ENCODE measurements at regions not wholly inside any gene's neighbourhood (a gene's known extent, or its start where the extent isn't known, plus 50 kb on each side); places are given as distances from the start of the nearest gene placed in this dataset.

- 86 to 89% methylated on average over 1 of the region's 1 CpG for WGBS, 2 experiments (ENCODE audit: low coverage in 1 of 2, low lambda C conversion rate in 2 of 2, missing lambda C conversion rate in 2 of 2)
- DNase-seq: no peak
- Histone ChIP-seq H3K79me2 (ENCODE audit: insufficient read depth) (no peaks in the 10 kb centered on the region), H4K20me1 (ENCODE audit: insufficient read depth) (no peaks in the 10 kb centered on the region), H3K4me1 (ENCODE audit: insufficient read depth) (peaks cover 18% of the 10 kb centered on the region), H3K36me3 (ENCODE audit: low read depth) (no peaks in the 10 kb centered on the region), H3K4me2 (ENCODE audit: unreplicated experiment) (no peak overlapping the region), H3K9ac (no peak overlapping the region), H3K4me3 (no peak overlapping the region), H3K9me3 (ENCODE audit: low read depth) (no peaks in the 10 kb centered on the region), H3K9me2 (ENCODE audit: insufficient read depth) (no peaks in the 10 kb centered on the region), H3K27ac (no peak overlapping the region), H3F3A (ENCODE audit: insufficient read depth) (no peaks in the 10 kb centered on the region; the same call in 1 of the 2 replicates), H3K27me3 (replicated peaks; ENCODE audit: insufficient read depth) (no peaks in the 10 kb centered on the region), H2AFZ (no peak overlapping the region)
- in situ Hi-C loops (cut with MboI): no loop called here
- no peak for TF ChIP-seq EZH2phosphoT487 (IDR thresholded peaks at IDR 0.05; ENCODE audit: insufficient read depth, low read depth)
- TF ChIP-seq EZH2 (IDR thresholded peaks at IDR 0.05; ENCODE audit: insufficient read depth, poor library complexity, severe bottlenecking): no peak
Observed at GRCh38 chr2:220044383-220044782, 417.0 kb downstream of the SLC4A3 start.

- no peak overlapping the region for H3K27ac ChIP-seq
- no peaks in the 10 kb centered on the region for H3K27me3 ChIP-seq (replicated peaks; ENCODE audit: insufficient read depth)
- H3K9ac ChIP-seq: no peak overlapping the region
- no peak overlapping the region for H3K4me3 ChIP-seq
- in situ Hi-C loops (cut with MboI): no loop called here
- H3K4me2 ChIP-seq (ENCODE audit: unreplicated experiment): no peak overlapping the region
- H2AFZ ChIP-seq: no peak overlapping the region; the same call in 1 of the 2 replicates
- no peaks in the 10 kb centered on the region for H4K20me1 ChIP-seq (ENCODE audit: insufficient read depth)
- no peaks in the 10 kb centered on the region for H3K36me3 ChIP-seq (ENCODE audit: low read depth)
- no peaks in the 10 kb centered on the region for H3K9me2 ChIP-seq (ENCODE audit: insufficient read depth)
- TF ChIP-seq EZH2phosphoT487 (IDR thresholded peaks at IDR 0.05; ENCODE audit: insufficient read depth, low read depth): no peak
- no peak for TF ChIP-seq EZH2 (IDR thresholded peaks at IDR 0.05; ENCODE audit: insufficient read depth, poor library complexity, severe bottlenecking)
- peaks cover 18% of the 10 kb centered on the region for H3K4me1 ChIP-seq (ENCODE audit: insufficient read depth)
- no peaks in the 10 kb centered on the region for H3K9me3 ChIP-seq (ENCODE audit: low read depth)
- no peaks in the 10 kb centered on the region for H3K79me2 ChIP-seq (ENCODE audit: insufficient read depth)
- DNase-seq: peak; percentile 15
- WGBS, 2 experiments (ENCODE audit: low coverage in 1 of 2, low lambda C conversion rate in 2 of 2, missing lambda C conversion rate in 2 of 2): 65 to 74% methylated on average over 2 of the region's 2 CpGs
- no peaks in the 10 kb centered on the region; the same call in 1 of the 2 replicates for H3F3A ChIP-seq (ENCODE audit: insufficient read depth)
Observed at GRCh38 chr2:220046507-220046906, 419.1 kb downstream of the SLC4A3 start.

- H3K4me3 ChIP-seq: no peak overlapping the region
- DNase-seq: no peak
- 25 to 28% methylated on average over 3 of the region's 3 CpGs for WGBS, 2 experiments (ENCODE audit: low coverage in 1 of 2, low lambda C conversion rate in 2 of 2, missing lambda C conversion rate in 2 of 2)
Observed at GRCh38 chr2:220051716-220052115, 424.3 kb downstream of the SLC4A3 start.

GRCh38 chr2:220053919-220054318 is 426.5 kb downstream of the SLC4A3 start:
- no peak overlapping the region for H3K27ac ChIP-seq
- TF ChIP-seq EZH2phosphoT487 (IDR thresholded peaks at IDR 0.05; ENCODE audit: insufficient read depth, low read depth): no peak
- no peak for TF ChIP-seq EZH2 (IDR thresholded peaks at IDR 0.05; ENCODE audit: insufficient read depth, poor library complexity, severe bottlenecking)
- no peak for DNase-seq
- H3K4me3 ChIP-seq: no peak overlapping the region
- no peaks in the 10 kb centered on the region for H3K9me2 ChIP-seq (ENCODE audit: insufficient read depth)
- H3K79me2 ChIP-seq (ENCODE audit: insufficient read depth): no peaks in the 10 kb centered on the region
- H3K9me3 ChIP-seq (ENCODE audit: low read depth): no peaks in the 10 kb centered on the region
- no peak overlapping the region for H3K4me2 ChIP-seq (ENCODE audit: unreplicated experiment)
- H3K9ac ChIP-seq: no peak overlapping the region
- no peak overlapping the region for H2AFZ ChIP-seq
- no peaks in the 10 kb centered on the region for H4K20me1 ChIP-seq (ENCODE audit: insufficient read depth)
- H3F3A ChIP-seq (ENCODE audit: insufficient read depth): no peaks in the 10 kb centered on the region
- no peaks in the 10 kb centered on the region for H3K27me3 ChIP-seq (replicated peaks; ENCODE audit: insufficient read depth)
- no peaks in the 10 kb centered on the region for H3K36me3 ChIP-seq (ENCODE audit: low read depth)
- in situ Hi-C loops (cut with MboI): no loop called here
- H3K4me1 ChIP-seq (ENCODE audit: insufficient read depth): no peaks in the 10 kb centered on the region

More at GRCh38 chr2:220051716-220052115, 424.3 kb downstream of the SLC4A3 start:
- in situ Hi-C loops (cut with MboI): no loop called here
- TF ChIP-seq EZH2phosphoT487 (IDR thresholded peaks at IDR 0.05; ENCODE audit: insufficient read depth, low read depth) (no peak), EZH2 (IDR thresholded peaks at IDR 0.05; ENCODE audit: insufficient read depth, poor library complexity, severe bottlenecking) (no peak)
- no peaks in the 10 kb centered on the region for H3K79me2 ChIP-seq (ENCODE audit: insufficient read depth)
- 0 out of 2 replicates have a peak, but pooled peaks cover under 1% of the 10 kb centered on the region for H3K4me1 ChIP-seq (ENCODE audit: insufficient read depth)
- H4K20me1 ChIP-seq (ENCODE audit: insufficient read depth): no peaks in the 10 kb centered on the region
- H3K9me2 ChIP-seq (ENCODE audit: insufficient read depth): no peaks in the 10 kb centered on the region
- no peaks in the 10 kb centered on the region for H3K36me3 ChIP-seq (ENCODE audit: low read depth)
- no peak overlapping the region for H2AFZ ChIP-seq
- H3K27me3 ChIP-seq (replicated peaks; ENCODE audit: insufficient read depth): no peaks in the 10 kb centered on the region
- H3F3A ChIP-seq (ENCODE audit: insufficient read depth): no peaks in the 10 kb centered on the region; the same call in 1 of the 2 replicates
- no peak overlapping the region for H3K4me2 ChIP-seq (ENCODE audit: unreplicated experiment)
- H3K9me3 ChIP-seq (ENCODE audit: low read depth): no peaks in the 10 kb centered on the region
- H3K27ac ChIP-seq: no peak overlapping the region
- no peak overlapping the region for H3K9ac ChIP-seq

GRCh38 chr2:220057391-220057790 is 430.0 kb downstream of the SLC4A3 start:
- no peaks in the 10 kb centered on the region for H4K20me1 ChIP-seq (ENCODE audit: insufficient read depth)
- H3K27me3 ChIP-seq (replicated peaks; ENCODE audit: insufficient read depth): no peaks in the 10 kb centered on the region
- no peaks in the 10 kb centered on the region for H3K79me2 ChIP-seq (ENCODE audit: insufficient read depth)
- WGBS, 2 experiments (ENCODE audit: low coverage in 1 of 2, low lambda C conversion rate in 2 of 2, missing lambda C conversion rate in 2 of 2): 74 to 87% methylated on average over 3 of the region's 3 CpGs
- H3K9me2 ChIP-seq (ENCODE audit: insufficient read depth): no peaks in the 10 kb centered on the region
- no peak overlapping the region for H3K27ac ChIP-seq
- H2AFZ ChIP-seq: no peak overlapping the region
- in situ Hi-C loops (cut with MboI): no loop called here
- TF ChIP-seq EZH2phosphoT487 (IDR thresholded peaks at IDR 0.05; ENCODE audit: insufficient read depth, low read depth): no peak
- no peak for TF ChIP-seq EZH2 (IDR thresholded peaks at IDR 0.05; ENCODE audit: insufficient read depth, poor library complexity, severe bottlenecking)
- H3K4me2 ChIP-seq (ENCODE audit: unreplicated experiment): no peak overlapping the region
- H3K4me3 ChIP-seq: no peak overlapping the region
- DNase-seq: no peak
- no peaks in the 10 kb centered on the region for H3K36me3 ChIP-seq (ENCODE audit: low read depth)
- H3K9me3 ChIP-seq (ENCODE audit: low read depth): no peaks in the 10 kb centered on the region
- no peaks in the 10 kb centered on the region for H3K4me1 ChIP-seq (ENCODE audit: insufficient read depth)
- H3F3A ChIP-seq (ENCODE audit: insufficient read depth): no peaks in the 10 kb centered on the region
- no peak overlapping the region for H3K9ac ChIP-seq
